B cell (primary cell): ENCODE measurements at regions not wholly inside any gene's neighbourhood (a gene's known extent, or its start where the extent isn't known, plus 50 kb on each side); places are given as distances from the start of the nearest gene placed in this dataset.

ENCODE experiments used
- ATAC-seq: fragments of 200-7000 bp; cut with Tn5 transposase; one replicate; pipeline ENCODE4 v1.10.0; 2021; ENCODE audit warnings: low read depth, mild to moderate bottlenecking, moderate number of reproducible peaks, moderate library complexity
- CTCF ChIA-PET: fragments of 350-600 bp; sonication (Branson Sonifier 250); formaldehyde crosslinking; loops from one replicate; lab custom pipeline; 2021; ENCODE audit warnings: antibody characterized with exemption, inconsistent platforms; lab: Charles Lee
- POLR2A ChIA-PET: fragments of 350-600 bp; sonication (Branson Sonifier 250); formaldehyde crosslinking; loops from one replicate; lab custom pipeline; 2021; ENCODE audit warnings: antibody characterized with exemption; lab: Charles Lee
- DNase-seq: peaks from one replicate; pipeline ENCODE4 v3.0.0; 2013
- H2AFZ ChIP-seq: 2 replicates; pipeline ENCODE4 v1.6.1; 2012; ENCODE audit warnings: mild to moderate bottlenecking, low read depth, low read length; ENCODE audit not compliant: insufficient read depth, poor library complexity, severe bottlenecking
- H3K27ac ChIP-seq, 2 donors: 1 replicate in 1 of 2; 2 replicates in 1 of 2; pipeline ENCODE4 v1.5.1; 2012 to 2013; ENCODE audit warnings: low read length in 2 of 2, mild to moderate bottlenecking in 2 of 2, moderate library complexity in 1 of 2
- H3K27me3 ChIP-seq, 4 experiments: fragments of 200-600 bp in 1 of 4; sonication (generic) in 1 of 4; replicated peaks in 1 of 4; 1 replicate in 2 of 4; 2 replicates in 2 of 4; pipeline versions ENCODE4 v1.6.1 to v1.7.0; 2013 to 2016; ENCODE audit warnings: low read length in 3 of 4, mild to moderate bottlenecking in 2 of 4, mixed read lengths in 1 of 4, moderate library complexity in 1 of 4; ENCODE audit not compliant: insufficient read depth in 4 of 4, control insufficient read depth in 3 of 4; ENCODE audit errors: control extremely low read depth in 1 of 4
- H3K36me3 ChIP-seq, 2 experiments: replicated peaks in 1 of 2; 1 replicate in 1 of 2; 2 replicates in 1 of 2; pipeline versions ENCODE4 v1.6.1 to v1.7.1; 2013; ENCODE audit warnings: low read length in 1 of 2; ENCODE audit not compliant: insufficient read depth in 2 of 2, control insufficient read depth in 1 of 2; ENCODE audit errors: control extremely low read depth in 1 of 2, extremely low read depth in 1 of 2
- H3K4me1 ChIP-seq, 2 donors: fragments of 200-600 bp in 1 of 2; sonication (generic) in 1 of 2; 1 replicate in 1 of 2; 2 replicates in 1 of 2; pipeline versions ENCODE4 v1.5.1 to v1.6.1; 2013 to 2017; ENCODE audit warnings: low read length in 2 of 2; ENCODE audit not compliant: control insufficient read depth in 2 of 2, insufficient read depth in 2 of 2
- H3K4me2 ChIP-seq: replicated peaks from 2 replicates; pipeline ENCODE3; 2012; ENCODE audit warnings: mild to moderate bottlenecking, low read depth, low read length; ENCODE audit not compliant: poor library complexity, severe bottlenecking
- H3K4me3 ChIP-seq, 5 experiments: fragments of 200-600 bp in 1 of 5; sonication (generic) in 1 of 5; 1 replicate in 3 of 5; 2 replicates in 2 of 5; pipeline versions ENCODE4 v1.5.1 to v1.7.0; 2011 to 2016; ENCODE audit warnings: low read length in 4 of 5, mild to moderate bottlenecking in 4 of 5, low read depth in 2 of 5, control low read depth in 1 of 5, moderate library complexity in 1 of 5; ENCODE audit not compliant: insufficient read depth in 1 of 5; ENCODE audit errors: control extremely low read depth in 1 of 5, extremely low read depth in 1 of 5
- H3K79me2 ChIP-seq: fragments of 200-600 bp; sonication (generic); one replicate; pipeline ENCODE4 v1.6.0; 2016; ENCODE audit warnings: low read length; ENCODE audit not compliant: control insufficient read depth, insufficient read depth
- H3K9ac ChIP-seq: fragments of 200-600 bp; sonication (generic); 2 replicates; pipeline ENCODE4 v1.6.1; 2017; ENCODE audit warnings: mild to moderate bottlenecking, low read length, moderate library complexity
- H3K9me3 ChIP-seq, 3 donors: one replicate each; pipeline versions ENCODE4 v1.6.1 to v1.7.1; 2013; ENCODE audit warnings: low read length in 2 of 3; ENCODE audit not compliant: control insufficient read depth in 2 of 3, insufficient read depth in 1 of 3; ENCODE audit errors: control extremely low read depth in 1 of 3
- H4K20me1 ChIP-seq: 2 replicates; pipeline ENCODE4 v1.6.0; 2012; ENCODE audit warnings: mild to moderate bottlenecking, low read length; ENCODE audit not compliant: insufficient read depth, control insufficient read depth, poor library complexity, severe bottlenecking
- H3K27ac Mint-ChIP-seq: one replicate; pipeline ENCODE4 v1.8.0; 2021; ENCODE audit warnings: mixed read lengths
- H3K27me3 Mint-ChIP-seq: one replicate; pipeline ENCODE4 v1.8.0; 2021; ENCODE audit warnings: mixed read lengths
- H3K4me1 Mint-ChIP-seq: one replicate; pipeline ENCODE4 v1.8.0; 2021; ENCODE audit warnings: mixed read lengths
- H3K4me3 Mint-ChIP-seq: one replicate; pipeline ENCODE4 v1.8.0; 2021; ENCODE audit warnings: mixed read lengths
- H3K9me3 Mint-ChIP-seq: one replicate; pipeline ENCODE4 v1.8.0; 2022; ENCODE audit warnings: mixed read lengths; ENCODE audit not compliant: insufficient read depth
- EZH2 ChIP-seq: IDR thresholded peaks from 2 replicates; pipeline ENCODE4 v1.6.1; 2012; ENCODE audit warnings: borderline replicate concordance, low read depth, mild to moderate bottlenecking, moderate library complexity, low read length; ENCODE audit not compliant: insufficient read depth, poor library complexity, severe bottlenecking
- WGBS: methylation state at CpG from one replicate; pipeline ENCODE4 v1.1.5; 2013; ENCODE audit warnings: missing lambda C conversion rate; ENCODE audit not compliant: insufficient coverage; 5-methylcytosine and 5-hydroxymethylcytosine counted together
- intact Hi-C: fragments of 100-400 bp; cut with micrococcal nuclease; formaldehyde crosslinking; loops from one replicate; pipeline ENCODE4 v1.10.0; 2022
- TF ChIP-seq, protein P1 (sequence below): fragments of 200-600 bp; IDR thresholded peaks from one replicate; pipeline ENCODE4 v1.8.0; 2022; ENCODE audit warnings: antibody characterized with exemption, mild to moderate bottlenecking

DNA sequence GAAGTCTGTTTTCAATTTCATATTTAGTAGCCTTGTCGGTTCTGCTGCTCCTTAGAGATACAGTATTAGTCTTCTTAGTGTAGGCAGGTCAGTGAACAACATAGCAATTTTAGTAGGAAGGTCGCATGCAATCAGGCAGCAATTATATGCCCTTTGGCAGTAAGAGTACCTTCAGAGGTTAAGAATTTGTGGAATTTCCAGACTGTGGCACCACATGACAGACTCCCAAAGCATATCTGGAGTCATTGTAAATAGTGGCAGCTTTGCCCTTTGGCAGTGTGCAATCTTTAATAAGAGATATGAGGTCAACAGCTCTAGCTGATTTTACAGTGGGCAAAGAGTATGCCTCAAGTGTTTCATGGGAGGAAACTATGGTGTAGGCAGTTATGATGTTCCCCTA is 1532.5 kb upstream of the CADM2 start:
- no peaks in the 10 kb centered on the region for H3K27me3 Mint-ChIP-seq

DNA sequence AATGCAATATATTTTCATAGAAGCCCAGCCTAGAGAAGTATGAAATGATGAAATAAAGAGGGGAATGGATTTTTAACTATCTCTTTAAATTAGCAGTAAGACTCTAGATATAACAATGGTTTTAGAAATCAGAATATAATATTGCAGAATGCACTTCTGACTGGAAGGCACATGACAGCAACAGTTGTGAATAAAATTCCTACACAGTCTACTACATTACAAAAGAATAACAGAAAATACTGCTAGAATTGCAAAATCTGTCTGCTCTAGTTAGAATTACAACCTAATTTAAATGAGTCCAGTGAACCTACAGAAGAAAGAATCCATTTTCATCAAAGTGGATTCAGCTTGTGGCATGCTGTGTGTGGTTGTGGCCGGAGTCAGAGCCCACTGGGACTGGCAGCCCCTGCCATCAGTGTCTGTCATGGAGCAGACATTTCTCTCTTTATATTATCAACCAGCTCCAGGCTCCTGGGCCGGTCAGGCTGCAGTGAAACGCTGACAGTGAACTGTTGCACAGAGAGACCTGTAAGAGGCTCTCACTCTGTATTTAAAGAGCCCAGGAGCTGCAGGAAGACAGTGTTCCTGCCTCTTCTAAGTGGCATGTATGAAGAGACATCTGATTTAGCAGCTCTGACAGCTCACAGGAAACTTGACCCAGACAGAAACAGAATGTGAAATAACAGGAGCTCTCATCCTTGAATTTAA is 1523.8 kb upstream of the CADM2 start:
- Mint-ChIP-seq H3K27me3 (no peaks in the 10 kb centered on the region), H3K9me3 (peaks cover 2% of the 10 kb centered on the region), H3K27ac (no peak overlapping the region), H3K4me1 (no peaks in the 10 kb centered on the region), H3K4me3 (no peak overlapping the region)
- intact Hi-C loops: no loop called here
- POLR2A ChIA-PET: no interaction called here
- H3K27me3 ChIP-seq: no peaks in the 10 kb centered on the region
- no peak overlapping the region for H3K4me2 ChIP-seq
- no peaks in the 10 kb centered on the region for H4K20me1 ChIP-seq
- TF ChIP-seq EZH2: no peak
- TF ChIP-seq, protein P1, sequence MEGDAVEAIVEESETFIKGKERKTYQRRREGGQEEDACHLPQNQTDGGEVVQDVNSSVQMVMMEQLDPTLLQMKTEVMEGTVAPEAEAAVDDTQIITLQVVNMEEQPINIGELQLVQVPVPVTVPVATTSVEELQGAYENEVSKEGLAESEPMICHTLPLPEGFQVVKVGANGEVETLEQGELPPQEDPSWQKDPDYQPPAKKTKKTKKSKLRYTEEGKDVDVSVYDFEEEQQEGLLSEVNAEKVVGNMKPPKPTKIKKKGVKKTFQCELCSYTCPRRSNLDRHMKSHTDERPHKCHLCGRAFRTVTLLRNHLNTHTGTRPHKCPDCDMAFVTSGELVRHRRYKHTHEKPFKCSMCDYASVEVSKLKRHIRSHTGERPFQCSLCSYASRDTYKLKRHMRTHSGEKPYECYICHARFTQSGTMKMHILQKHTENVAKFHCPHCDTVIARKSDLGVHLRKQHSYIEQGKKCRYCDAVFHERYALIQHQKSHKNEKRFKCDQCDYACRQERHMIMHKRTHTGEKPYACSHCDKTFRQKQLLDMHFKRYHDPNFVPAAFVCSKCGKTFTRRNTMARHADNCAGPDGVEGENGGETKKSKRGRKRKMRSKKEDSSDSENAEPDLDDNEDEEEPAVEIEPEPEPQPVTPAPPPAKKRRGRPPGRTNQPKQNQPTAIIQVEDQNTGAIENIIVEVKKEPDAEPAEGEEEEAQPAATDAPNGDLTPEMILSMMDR: no peak
- ATAC-seq (no peak), DNase-seq (no peak)
- H3K9ac ChIP-seq: no peak overlapping the region
- CTCF ChIA-PET: no interaction called here
- H3K4me1 ChIP-seq: no peaks in the 10 kb centered on the region
- no peaks in the 10 kb centered on the region for H3K9me3 ChIP-seq
- WGBS: 58% methylated on average over 3 of the region's 3 CpGs
- H3K27ac ChIP-seq: no peak overlapping the region
- no peak overlapping the region for H3K4me3 ChIP-seq
- no peaks in the 10 kb centered on the region for H3K79me2 ChIP-seq
- no peaks in the 10 kb centered on the region for H3K36me3 ChIP-seq
- H2AFZ ChIP-seq: no peak overlapping the region

More for the DNA sequence above, 1532.5 kb upstream of the CADM2 start:
- Histone ChIP-seq H4K20me1 (no peaks in the 10 kb centered on the region), H3K4me1 (no peaks in the 10 kb centered on the region), H3K4me2 (no peak overlapping the region), H3K9me3 (no peaks in the 10 kb centered on the region), H3K79me2 (no peaks in the 10 kb centered on the region), H3K27me3 (no peaks in the 10 kb centered on the region), H3K27ac (no peak overlapping the region), H2AFZ (no peak overlapping the region), H3K4me3 (no peak overlapping the region), H3K9ac (no peak overlapping the region), H3K36me3 (no peaks in the 10 kb centered on the region)
- TF ChIP-seq EZH2: no peak
- TF ChIP-seq, protein P1: no peak
- ChIA-PET CTCF (no interaction called here), POLR2A (no interaction called here)
- intact Hi-C loops: no loop called here
- Mint-ChIP-seq H3K27ac (no peak overlapping the region), H3K4me1 (no peaks in the 10 kb centered on the region), H3K9me3 (no peaks in the 10 kb centered on the region), H3K4me3 (no peak overlapping the region)
- no peak for ATAC-seq
- no peak for DNase-seq
- WGBS: 100% methylated on average over 1 of the region's 2 CpGs
